ENCODE measurements at regions not wholly inside any gene's neighbourhood (a gene's known extent, or its start where the extent isn't known, plus 50 kb on each side); places are given as distances from the start of the nearest gene placed in this dataset.

DNA sequence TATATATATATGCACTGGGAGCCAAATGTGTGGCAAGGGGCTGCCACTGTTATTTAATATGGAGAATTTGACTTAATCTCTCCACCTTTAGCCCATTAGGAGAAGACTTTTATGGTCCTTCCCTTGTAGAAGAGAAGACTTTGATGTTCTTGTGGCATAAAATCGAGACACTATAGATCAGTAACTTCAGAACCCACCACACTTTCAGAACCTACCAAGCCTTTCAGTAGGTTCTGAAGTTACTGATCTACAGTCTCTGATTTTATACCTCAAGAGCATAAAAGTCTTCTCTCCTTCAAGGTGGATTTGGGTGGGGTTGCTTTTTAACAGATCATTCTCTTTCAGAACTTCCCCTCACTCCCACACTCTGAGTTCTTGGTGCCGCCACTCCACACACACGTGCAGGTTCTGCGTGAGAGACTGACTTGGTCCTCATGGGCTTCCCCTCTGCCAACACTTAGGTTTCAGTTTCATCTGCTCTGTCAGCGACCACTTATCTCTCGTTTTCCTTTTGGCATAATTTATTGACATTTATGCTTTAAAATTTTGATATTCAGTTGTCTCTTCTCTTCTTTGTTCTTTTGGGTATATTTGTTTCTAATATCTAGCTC, 213.4 kb upstream of the PCDH17 start:
- no peak for TF ChIP-seq POLR2A (IDR thresholded peaks at IDR 0.05)
- TF ChIP-seq, protein P1, sequence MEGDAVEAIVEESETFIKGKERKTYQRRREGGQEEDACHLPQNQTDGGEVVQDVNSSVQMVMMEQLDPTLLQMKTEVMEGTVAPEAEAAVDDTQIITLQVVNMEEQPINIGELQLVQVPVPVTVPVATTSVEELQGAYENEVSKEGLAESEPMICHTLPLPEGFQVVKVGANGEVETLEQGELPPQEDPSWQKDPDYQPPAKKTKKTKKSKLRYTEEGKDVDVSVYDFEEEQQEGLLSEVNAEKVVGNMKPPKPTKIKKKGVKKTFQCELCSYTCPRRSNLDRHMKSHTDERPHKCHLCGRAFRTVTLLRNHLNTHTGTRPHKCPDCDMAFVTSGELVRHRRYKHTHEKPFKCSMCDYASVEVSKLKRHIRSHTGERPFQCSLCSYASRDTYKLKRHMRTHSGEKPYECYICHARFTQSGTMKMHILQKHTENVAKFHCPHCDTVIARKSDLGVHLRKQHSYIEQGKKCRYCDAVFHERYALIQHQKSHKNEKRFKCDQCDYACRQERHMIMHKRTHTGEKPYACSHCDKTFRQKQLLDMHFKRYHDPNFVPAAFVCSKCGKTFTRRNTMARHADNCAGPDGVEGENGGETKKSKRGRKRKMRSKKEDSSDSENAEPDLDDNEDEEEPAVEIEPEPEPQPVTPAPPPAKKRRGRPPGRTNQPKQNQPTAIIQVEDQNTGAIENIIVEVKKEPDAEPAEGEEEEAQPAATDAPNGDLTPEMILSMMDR (IDR thresholded peaks at IDR 0.05) = no peak
- TF ChIP-seq EP300 (IDR thresholded peaks at IDR 0.05) = no peak

Measured in upper lobe of left lung (tissue), 4 donors.